GM23338 (cell line): ENCODE measurements at regions not wholly inside any gene's neighbourhood (a gene's known extent, or its start where the extent isn't known, plus 50 kb on each side); places are given as distances from the start of the nearest gene placed in this dataset.

Experiments used
- ATAC-seq: fragments of 200-7000 bp; cut with Tn5 transposase; 3 replicates; pipeline ENCODE4 v1.9.1; 2020
- DNase-seq: peaks from one replicate; pipeline ENCODE4 v3.0.0-alpha.2; 2015; ENCODE audit warnings: low spot score
- H2AFZ ChIP-seq: fragments of 200-600 bp; sonication (generic); 2 replicates; pipeline ENCODE4 v1.8.0; 2016; ENCODE audit warnings: antibody characterized with exemption, mild to moderate bottlenecking, moderate library complexity
- H3F3A ChIP-seq: fragments of 200-600 bp; sonication (generic); replicated peaks from 2 replicates; pipeline ENCODE4 v1.8.0; 2017; ENCODE audit warnings: antibody characterized with exemption, mixed run types, low read depth
- H3K27ac ChIP-seq: fragments of 200-600 bp; sonication (generic); 2 replicates; pipeline ENCODE4 v1.6.1; 2016; ENCODE audit warnings: low read depth
- H3K27me3 ChIP-seq: fragments of 200-600 bp; sonication (generic); 2 replicates; pipeline ENCODE4 v1.8.0; 2016; ENCODE audit warnings: mild to moderate bottlenecking, mixed run types, moderate library complexity; ENCODE audit not compliant: insufficient read depth
- H3K36me3 ChIP-seq: fragments of 200-600 bp; sonication (generic); 2 replicates; pipeline ENCODE4 v1.8.0; 2016; ENCODE audit warnings: mild to moderate bottlenecking; ENCODE audit not compliant: insufficient read depth
- H3K4me1 ChIP-seq: fragments of 200-600 bp; sonication (generic); 2 replicates; pipeline ENCODE4 v1.8.0; 2016; ENCODE audit warnings: mild to moderate bottlenecking, moderate library complexity; ENCODE audit not compliant: insufficient read depth
- H3K4me2 ChIP-seq: fragments of 200-600 bp; sonication (generic); 2 replicates; pipeline ENCODE4 v1.7.1; 2017; ENCODE audit warnings: mixed run types
- H3K4me3 ChIP-seq: fragments of 200-600 bp; sonication (generic); 2 replicates; pipeline ENCODE4 v1.6.1; 2016; ENCODE audit warnings: mixed run types
- H3K79me2 ChIP-seq: fragments of 200-600 bp; sonication (generic); replicated peaks from 2 replicates; pipeline ENCODE4 v1.8.0; 2017; ENCODE audit warnings: mild to moderate bottlenecking; ENCODE audit not compliant: insufficient read depth
- H3K9me2 ChIP-seq: fragments of 200-600 bp; sonication (generic); 2 replicates; pipeline ENCODE4 v1.8.0; 2017; ENCODE audit not compliant: insufficient read depth
- H4K20me1 ChIP-seq: fragments of 200-600 bp; sonication (generic); replicated peaks from 2 replicates; pipeline ENCODE4 v1.8.0; 2017; ENCODE audit warnings: mild to moderate bottlenecking; ENCODE audit not compliant: insufficient read depth
- H3K27ac Mint-ChIP-seq: 2 replicates; pipeline ENCODE4 v1.8.0; 2020; ENCODE audit warnings: inconsistent platforms, mild to moderate bottlenecking, moderate library complexity, mixed read lengths
- H3K27me3 Mint-ChIP-seq: 3 replicates; pipeline ENCODE4 v1.8.0; 2022; ENCODE audit warnings: low read depth, mild to moderate bottlenecking, moderate library complexity, mixed read lengths, inconsistent platforms; ENCODE audit not compliant: insufficient read depth, poor library complexity
- H3K36me3 Mint-ChIP-seq: 3 replicates; pipeline ENCODE4 v1.8.0; 2021; ENCODE audit warnings: low read depth, mild to moderate bottlenecking, inconsistent platforms, moderate library complexity, mixed read lengths
- H3K4me1 Mint-ChIP-seq: 3 replicates; pipeline ENCODE4 v1.8.0; 2020; ENCODE audit warnings: mild to moderate bottlenecking, inconsistent platforms, mixed read lengths
- H3K4me3 Mint-ChIP-seq: 3 replicates; pipeline ENCODE4 v1.8.0; 2021; ENCODE audit warnings: moderate library complexity, mild to moderate bottlenecking, inconsistent platforms, mixed read lengths
- H3K9me3 Mint-ChIP-seq: 3 replicates; pipeline ENCODE4 v1.8.0; 2020; ENCODE audit warnings: moderate library complexity, mild to moderate bottlenecking, inconsistent platforms, mixed read lengths
- JUNB ChIP-seq: IDR thresholded peaks from one replicate; pipeline ENCODE4 v1.6.1; 2016; ENCODE audit warnings: antibody characterized with exemption; ENCODE audit not compliant: unreplicated experiment
- NANOG ChIP-seq: IDR thresholded peaks from 2 replicates; pipeline ENCODE4 v1.6.1; 2016; ENCODE audit warnings: antibody characterized with exemption, borderline replicate concordance
- POLR2AphosphoS5 ChIP-seq: IDR thresholded peaks from 2 replicates; pipeline ENCODE4 v1.6.1; 2016; ENCODE audit warnings: antibody characterized with exemption, low read depth
- TF ChIP-seq, protein P1 (sequence below), 2 experiments: fragments of 200-600 bp in 1 of 2; sonication (generic) in 1 of 2; conservative IDR thresholded peaks; 2 replicates each; pipeline versions ENCODE4 v1.5.1 to v1.6.1; 2016 to 2017; ENCODE audit warnings: antibody characterized with exemption in 2 of 2, low read depth in 2 of 2, mild to moderate bottlenecking in 2 of 2, moderate library complexity in 1 of 2

DNA sequence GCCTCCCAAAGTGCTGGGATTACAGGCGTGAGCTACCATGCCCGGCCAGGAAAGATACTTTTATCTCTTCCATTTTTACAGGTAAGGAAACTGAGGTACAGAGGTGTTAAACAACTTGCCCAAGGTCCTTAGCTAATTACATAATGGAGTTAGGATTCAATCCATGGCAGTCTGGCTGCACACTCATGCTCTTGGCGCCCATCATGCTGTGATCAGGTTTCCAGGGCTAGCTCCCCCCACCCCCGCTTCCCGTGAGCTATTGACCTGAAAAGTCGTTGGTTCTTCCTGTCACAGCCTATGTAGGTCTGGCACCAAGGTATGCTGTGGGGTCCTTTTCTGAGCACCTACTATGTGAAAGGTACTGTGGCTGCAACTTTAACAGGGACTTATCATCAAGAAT, 55.9 kb upstream of the LARS2 start:
- no peak overlapping the region for H3K4me3 ChIP-seq
- peaks cover 4% of the 10 kb centered on the region; the same call in 1 of the 2 replicates for H3K4me1 ChIP-seq
- peaks cover 10% of the 10 kb centered on the region; the same call in 1 of the 2 replicates for H3K9me2 ChIP-seq
- DNase-seq (no peak), ATAC-seq (no peak)
- no peak overlapping the region for H2AFZ ChIP-seq
- Mint-ChIP-seq H3K36me3 (no peaks in the 10 kb centered on the region; the same call in 2 of the 3 replicates), H3K27me3 (peaks cover 17% of the 10 kb centered on the region), H3K9me3 (no peaks in the 10 kb centered on the region), H3K4me3 (no peak overlapping the region), H3K4me1 (peaks cover 23% of the 10 kb centered on the region), H3K27ac (no peak overlapping the region)
- no peak overlapping the region for H3K27ac ChIP-seq
- H4K20me1 ChIP-seq = no peaks in the 10 kb centered on the region
- H3K4me2 ChIP-seq = no peak overlapping the region
- TF ChIP-seq JUNB = no peak
- no peaks in the 10 kb centered on the region for H3F3A ChIP-seq
- no peaks in the 10 kb centered on the region for H3K27me3 ChIP-seq
- no peaks in the 10 kb centered on the region for H3K36me3 ChIP-seq
- H3K79me2 ChIP-seq = no peaks in the 10 kb centered on the region

DNA sequence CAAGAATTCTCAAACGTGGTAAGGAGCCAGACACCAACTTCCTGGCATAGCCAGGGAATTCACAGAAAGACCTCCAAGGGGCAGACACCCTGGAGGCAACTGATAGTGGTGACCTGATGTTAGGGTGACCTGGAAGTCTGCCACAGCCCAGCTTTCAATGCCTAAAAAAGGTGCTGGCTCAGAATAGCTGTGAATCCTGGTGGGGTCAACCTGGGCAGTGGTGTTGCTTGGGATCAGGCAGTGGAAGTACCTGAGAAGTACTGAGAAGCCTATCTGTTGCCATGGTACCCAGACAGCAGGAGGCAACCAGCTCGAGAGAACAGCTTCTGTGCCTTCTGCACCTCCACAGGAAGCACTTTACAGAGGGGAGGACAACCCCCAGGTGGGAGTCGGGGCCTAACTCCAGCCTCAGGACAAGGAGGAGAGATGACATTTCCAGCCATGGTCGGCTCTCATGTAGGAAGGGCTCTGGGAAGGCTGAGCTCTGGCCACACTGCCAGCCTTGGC, 55.4 kb upstream of the LARS2 start:
- Histone ChIP-seq H3K36me3 (no peaks in the 10 kb centered on the region), H4K20me1 (no peaks in the 10 kb centered on the region), H3K4me3 (no peak overlapping the region), H3K27me3 (no peaks in the 10 kb centered on the region), H3K27ac (no peak overlapping the region), H3K4me2 (no peak overlapping the region), H3K4me1 (peaks cover 8% of the 10 kb centered on the region), H3F3A (no peaks in the 10 kb centered on the region), H3K79me2 (no peaks in the 10 kb centered on the region), H3K9me2 (peaks cover 10% of the 10 kb centered on the region; the same call in 1 of the 2 replicates), H2AFZ (no peak overlapping the region)
- Mint-ChIP-seq H3K4me1 (peaks cover 26% of the 10 kb centered on the region), H3K27me3 (peaks cover 17% of the 10 kb centered on the region), H3K27ac (no peak overlapping the region), H3K4me3 (no peak overlapping the region), H3K9me3 (no peaks in the 10 kb centered on the region), H3K36me3 (no peaks in the 10 kb centered on the region; the same call in 2 of the 3 replicates)
- DNase-seq (no peak), ATAC-seq (no peak; the same call in 2 of the 3 replicates)
- no peak for TF ChIP-seq POLR2AphosphoS5
- no peak for TF ChIP-seq JUNB
- TF ChIP-seq NANOG = no peak

DNA sequence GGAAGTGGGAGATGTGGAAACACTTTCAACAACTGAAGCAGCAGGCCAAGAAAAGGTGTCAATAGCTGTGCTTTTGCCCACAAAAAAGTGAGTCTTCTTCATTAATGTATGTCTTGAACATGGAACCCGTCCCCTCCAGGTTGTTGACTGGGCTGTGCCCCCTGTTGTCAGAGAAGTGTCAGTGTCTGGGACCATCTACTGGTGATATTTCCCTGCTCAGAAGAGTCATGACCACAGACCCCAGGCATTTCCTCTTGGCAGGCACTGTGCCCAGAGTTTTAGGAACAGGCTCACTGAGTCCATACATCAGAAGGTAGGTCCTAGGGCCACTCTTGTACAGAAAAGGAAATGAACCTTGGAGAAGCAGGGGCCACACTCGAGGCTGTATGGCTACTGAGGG, 54.8 kb upstream of the LARS2 start:
- H3K4me3 Mint-ChIP-seq = no peak overlapping the region
- peaks cover 32% of the 10 kb centered on the region for H3K4me1 Mint-ChIP-seq
- peaks cover 17% of the 10 kb centered on the region for H3K27me3 Mint-ChIP-seq
- Histone ChIP-seq H3K9me2 (peaks cover 10% of the 10 kb centered on the region; the same call in 1 of the 2 replicates), H3K27ac (no peak overlapping the region), H3K27me3 (no peaks in the 10 kb centered on the region), H2AFZ (no peak overlapping the region), H4K20me1 (no peaks in the 10 kb centered on the region), H3K4me1 (peaks cover 14% of the 10 kb centered on the region), H3K36me3 (no peaks in the 10 kb centered on the region), H3K79me2 (no peaks in the 10 kb centered on the region), H3K4me3 (no peak overlapping the region), H3K4me2 (no peak overlapping the region), H3F3A (0 out of 2 replicates have a peak, but pooled peaks cover 3% of the 10 kb centered on the region)
- no peak for DNase-seq
- no peak overlapping the region for H3K27ac Mint-ChIP-seq
- H3K36me3 Mint-ChIP-seq = no peaks in the 10 kb centered on the region; the same call in 2 of the 3 replicates
- TF ChIP-seq POLR2AphosphoS5 = no peak
- TF ChIP-seq, protein P1, sequence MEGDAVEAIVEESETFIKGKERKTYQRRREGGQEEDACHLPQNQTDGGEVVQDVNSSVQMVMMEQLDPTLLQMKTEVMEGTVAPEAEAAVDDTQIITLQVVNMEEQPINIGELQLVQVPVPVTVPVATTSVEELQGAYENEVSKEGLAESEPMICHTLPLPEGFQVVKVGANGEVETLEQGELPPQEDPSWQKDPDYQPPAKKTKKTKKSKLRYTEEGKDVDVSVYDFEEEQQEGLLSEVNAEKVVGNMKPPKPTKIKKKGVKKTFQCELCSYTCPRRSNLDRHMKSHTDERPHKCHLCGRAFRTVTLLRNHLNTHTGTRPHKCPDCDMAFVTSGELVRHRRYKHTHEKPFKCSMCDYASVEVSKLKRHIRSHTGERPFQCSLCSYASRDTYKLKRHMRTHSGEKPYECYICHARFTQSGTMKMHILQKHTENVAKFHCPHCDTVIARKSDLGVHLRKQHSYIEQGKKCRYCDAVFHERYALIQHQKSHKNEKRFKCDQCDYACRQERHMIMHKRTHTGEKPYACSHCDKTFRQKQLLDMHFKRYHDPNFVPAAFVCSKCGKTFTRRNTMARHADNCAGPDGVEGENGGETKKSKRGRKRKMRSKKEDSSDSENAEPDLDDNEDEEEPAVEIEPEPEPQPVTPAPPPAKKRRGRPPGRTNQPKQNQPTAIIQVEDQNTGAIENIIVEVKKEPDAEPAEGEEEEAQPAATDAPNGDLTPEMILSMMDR (conservative IDR thresholded peaks at IDR 0.05; ENCODE audit: low read depth in 2 of 2) = peak in 1 of 2 experiments; percentile 31; a peak in 2 of 4 replicates
- no peak for ATAC-seq
- H3K9me3 Mint-ChIP-seq = no peaks in the 10 kb centered on the region
